ENCODE measurements at regions not wholly inside any gene's neighbourhood (a gene's known extent, or its start where the extent isn't known, plus 50 kb on each side); places are given as distances from the start of the nearest gene placed in this dataset.
A peak's percentile ranks its signal among the peaks of the same experiment; 100 is the strongest.

DNA sequence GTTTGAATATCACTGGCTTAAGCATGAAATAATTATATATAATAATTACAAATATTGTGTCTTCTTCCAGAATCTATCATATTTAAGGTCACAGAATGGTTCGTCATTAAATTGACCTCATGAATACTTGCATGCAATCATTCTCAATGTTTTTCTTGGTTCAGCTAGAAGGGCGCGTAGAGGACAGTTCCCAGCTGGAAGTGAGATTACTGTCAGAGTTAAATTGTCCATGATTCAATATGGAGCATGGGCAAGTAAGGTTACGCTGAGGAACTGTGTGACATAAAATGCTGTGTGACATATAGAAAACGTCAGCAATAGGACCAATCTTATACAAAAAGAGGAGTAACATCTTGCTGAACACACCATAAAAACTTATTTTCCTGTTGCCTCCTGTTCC, 2423.5 kb upstream of the RAG2 start:
- H3K36me3 ChIP-seq: no peaks in the 10 kb centered on the region
- H3K4me3 ChIP-seq: no peak overlapping the region
- H3K27me3 ChIP-seq: no peaks in the 10 kb centered on the region
- TF ChIP-seq, protein P1, sequence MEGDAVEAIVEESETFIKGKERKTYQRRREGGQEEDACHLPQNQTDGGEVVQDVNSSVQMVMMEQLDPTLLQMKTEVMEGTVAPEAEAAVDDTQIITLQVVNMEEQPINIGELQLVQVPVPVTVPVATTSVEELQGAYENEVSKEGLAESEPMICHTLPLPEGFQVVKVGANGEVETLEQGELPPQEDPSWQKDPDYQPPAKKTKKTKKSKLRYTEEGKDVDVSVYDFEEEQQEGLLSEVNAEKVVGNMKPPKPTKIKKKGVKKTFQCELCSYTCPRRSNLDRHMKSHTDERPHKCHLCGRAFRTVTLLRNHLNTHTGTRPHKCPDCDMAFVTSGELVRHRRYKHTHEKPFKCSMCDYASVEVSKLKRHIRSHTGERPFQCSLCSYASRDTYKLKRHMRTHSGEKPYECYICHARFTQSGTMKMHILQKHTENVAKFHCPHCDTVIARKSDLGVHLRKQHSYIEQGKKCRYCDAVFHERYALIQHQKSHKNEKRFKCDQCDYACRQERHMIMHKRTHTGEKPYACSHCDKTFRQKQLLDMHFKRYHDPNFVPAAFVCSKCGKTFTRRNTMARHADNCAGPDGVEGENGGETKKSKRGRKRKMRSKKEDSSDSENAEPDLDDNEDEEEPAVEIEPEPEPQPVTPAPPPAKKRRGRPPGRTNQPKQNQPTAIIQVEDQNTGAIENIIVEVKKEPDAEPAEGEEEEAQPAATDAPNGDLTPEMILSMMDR (IDR thresholded peaks at IDR 0.05): no peak
- no peaks in the 10 kb centered on the region for H3K4me1 ChIP-seq
- DNase-seq (peak in 2 of 4 donors; percentile 46 to 64), ATAC-seq (no peak)
- no peak overlapping the region for H3K27ac ChIP-seq
- H3K9me3 ChIP-seq: no peaks in the 10 kb centered on the region
- intact Hi-C loops (cut with DNase I): no loop called here

DNA sequence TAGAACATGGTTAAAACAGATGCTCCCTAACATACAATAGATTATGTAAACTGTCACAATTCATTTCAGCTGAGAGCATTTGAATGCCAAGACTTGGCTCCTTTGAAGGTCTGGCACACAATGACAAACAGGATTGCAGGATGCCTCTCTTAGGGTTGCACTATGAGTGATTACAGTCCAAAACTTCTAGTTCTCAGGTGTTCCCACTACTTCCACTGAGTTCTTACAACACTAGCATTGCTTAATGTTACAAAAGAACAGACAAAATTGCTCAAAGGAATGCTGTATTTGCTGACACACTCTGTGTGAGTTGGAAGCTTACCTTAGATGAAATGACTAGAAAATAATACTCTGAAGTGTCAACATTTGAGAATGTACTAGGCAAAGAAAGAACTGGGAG, 2413.8 kb upstream of the RAG2 start:
- intact Hi-C loops (cut with DNase I): no loop called here
- TF ChIP-seq, protein P1 (IDR thresholded peaks at IDR 0.05): no peak
- Histone ChIP-seq H3K27ac (no peak overlapping the region), H3K9me3 (peaks cover 0 to 13% of the 10 kb centered on the region in 2 donors), H3K4me1 (no peaks in the 10 kb centered on the region), H3K27me3 (no peaks in the 10 kb centered on the region), H3K4me3 (no peak overlapping the region), H3K36me3 (no peaks in the 10 kb centered on the region)
- ATAC-seq (no peak), DNase-seq (no peak)

DNA sequence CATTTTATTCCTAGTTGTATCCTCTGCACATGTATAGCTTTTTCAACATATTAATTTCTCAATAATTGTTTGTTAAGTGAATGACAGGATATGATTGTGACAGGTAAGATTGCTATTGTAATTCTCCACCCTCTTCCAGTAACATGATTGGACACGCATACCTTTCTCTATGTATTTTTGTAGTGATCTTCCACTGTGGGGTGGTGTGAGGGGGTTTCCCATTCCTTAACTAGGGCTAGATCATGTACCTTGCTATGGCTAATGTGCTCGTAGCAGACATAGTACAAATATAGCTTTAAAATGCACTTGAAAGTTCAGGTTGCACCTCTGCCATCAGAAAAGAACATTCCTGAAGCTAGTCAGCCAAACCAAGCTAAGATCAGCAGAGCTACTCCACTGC, 2392.8 kb upstream of the RAG2 start:
- no peak for DNase-seq

DNA sequence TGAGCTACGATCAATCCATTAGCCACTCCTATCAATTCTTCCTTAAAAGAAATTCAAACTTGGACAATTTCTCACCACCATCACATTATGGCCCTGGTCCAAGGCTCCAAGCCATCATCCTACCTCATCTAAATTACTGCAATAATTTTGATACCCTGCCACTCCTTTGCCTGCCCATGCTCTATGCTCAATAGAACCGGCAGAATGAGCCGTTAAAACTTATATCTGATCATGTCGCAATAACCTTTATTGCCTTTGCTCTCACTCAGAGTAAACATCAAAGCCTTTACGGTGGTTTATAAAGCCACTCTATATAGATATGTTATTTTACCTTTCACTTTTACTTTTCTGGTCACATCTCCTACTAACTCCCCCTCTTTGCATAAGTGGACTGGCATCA, 2392.1 kb upstream of the RAG2 start:
- Histone ChIP-seq H3K27me3 (no peaks in the 10 kb centered on the region), H3K4me3 (no peak overlapping the region), H3K27ac (no peak overlapping the region), H3K9me3 (peaks cover 0 to 12% of the 10 kb centered on the region in 2 donors), H3K36me3 (no peaks in the 10 kb centered on the region), H3K4me1 (no peaks in the 10 kb centered on the region)
- intact Hi-C loops (cut with DNase I): no loop called here
- no peak for DNase-seq
- TF ChIP-seq, protein P1 (IDR thresholded peaks at IDR 0.05): no peak
- no peak for ATAC-seq

More for the DNA sequence above, 2392.8 kb upstream of the RAG2 start:
- Histone ChIP-seq H3K9me3 (peaks cover 0 to 12% of the 10 kb centered on the region in 2 donors), H3K27me3 (no peaks in the 10 kb centered on the region), H3K36me3 (no peaks in the 10 kb centered on the region), H3K4me3 (no peak overlapping the region), H3K4me1 (no peaks in the 10 kb centered on the region), H3K27ac (no peak overlapping the region)
- TF ChIP-seq, protein P1 (IDR thresholded peaks at IDR 0.05): no peak
- ATAC-seq: no peak
- intact Hi-C loops (cut with DNase I): no loop called here

DNA sequence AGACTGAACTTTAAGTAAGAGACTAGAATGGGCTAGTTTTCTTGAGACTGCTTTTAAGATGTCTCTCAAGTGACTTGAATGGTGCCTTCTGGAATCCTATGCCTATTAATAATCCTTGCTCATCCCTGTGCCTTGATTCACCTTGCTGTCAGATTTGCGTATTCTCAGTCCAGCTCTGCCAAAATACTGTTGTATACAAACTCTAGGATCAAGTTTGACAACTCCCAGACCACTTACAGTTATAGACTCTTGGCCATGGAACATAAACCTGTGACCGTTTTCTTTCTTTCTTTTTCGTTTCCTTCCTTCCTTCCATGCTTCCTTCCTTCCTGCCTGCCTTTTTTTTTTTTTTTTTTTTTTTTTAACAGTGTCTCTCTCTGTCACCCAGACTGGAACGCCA, 2390.9 kb upstream of the RAG2 start:
- H3K4me3 ChIP-seq: no peak overlapping the region
- H3K36me3 ChIP-seq: no peaks in the 10 kb centered on the region
- DNase-seq: no peak
- no peak for ATAC-seq
- no peaks in the 10 kb centered on the region for H3K4me1 ChIP-seq
- TF ChIP-seq, protein P1 (IDR thresholded peaks at IDR 0.05): no peak
- H3K27ac ChIP-seq: no peak overlapping the region
- intact Hi-C loops (cut with DNase I): no loop called here
- no peaks in the 10 kb centered on the region for H3K27me3 ChIP-seq
- peaks cover 0 to 19% of the 10 kb centered on the region in 2 donors for H3K9me3 ChIP-seq
